HG03045 (cell line): ENCODE measurements at regions not wholly inside any gene's neighbourhood (a gene's known extent, or its start where the extent isn't known, plus 50 kb on each side); places are given as distances from the start of the nearest gene placed in this dataset.
"Not testable (repeated sequence)": the region's sequence is repeated elsewhere in the genome, so short reads cannot be mapped to it uniquely, and the experiment has no call there.

Experiments
- ATAC-seq: cut with Tn5 transposase; IDR thresholded peaks from one replicate; pipeline ENCODE4 v1.9.1; 2021; ENCODE audit warnings: mild to moderate bottlenecking, moderate library complexity; ENCODE audit not compliant: unreplicated experiment

- ATAC-seq, result no peak
These were observed 637.2 kb downstream of the TMTC2 start for GRCh38 chr12:83323866-83324265.

DNA sequence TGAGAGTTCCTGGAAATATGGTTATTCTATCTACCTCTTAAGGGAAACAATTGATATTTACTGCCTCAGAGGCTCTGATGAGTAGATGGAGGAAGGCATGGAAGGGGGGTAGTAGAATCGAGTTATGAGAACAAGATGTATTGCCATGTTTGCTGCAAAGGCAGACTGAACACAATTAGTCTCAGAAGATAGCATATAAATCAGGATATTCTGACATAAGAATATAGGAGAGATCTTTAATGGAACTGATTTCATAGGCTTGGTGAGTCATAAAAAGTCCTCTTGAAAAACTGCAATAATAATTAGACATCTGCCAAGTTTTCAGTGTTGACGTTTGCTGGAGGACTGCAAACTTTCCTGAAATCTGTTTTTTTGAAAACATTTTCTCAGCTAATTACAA, 636.1 kb downstream of the TMTC2 start:
- ATAC-seq, result no peak

DNA sequence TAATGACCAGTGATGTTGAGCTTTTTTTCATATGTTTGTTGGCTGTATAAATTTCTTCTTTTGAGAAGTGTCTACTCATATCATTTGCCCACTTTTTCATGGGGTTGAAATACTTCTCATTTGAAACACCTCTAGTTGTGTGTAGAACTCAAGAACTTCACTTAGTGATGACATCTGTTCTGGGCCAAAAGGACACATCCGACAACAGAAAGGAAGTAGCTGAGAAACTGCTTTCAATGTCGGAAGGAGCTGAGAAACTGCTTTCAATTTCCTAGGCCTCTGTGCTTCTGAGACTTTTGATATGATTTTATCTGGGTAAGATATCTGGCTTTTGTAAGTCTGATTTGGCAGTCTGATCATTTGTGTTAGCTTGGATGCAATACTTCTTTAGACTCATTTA, 635.3 kb downstream of the TMTC2 start:
- no peak for ATAC-seq

DNA sequence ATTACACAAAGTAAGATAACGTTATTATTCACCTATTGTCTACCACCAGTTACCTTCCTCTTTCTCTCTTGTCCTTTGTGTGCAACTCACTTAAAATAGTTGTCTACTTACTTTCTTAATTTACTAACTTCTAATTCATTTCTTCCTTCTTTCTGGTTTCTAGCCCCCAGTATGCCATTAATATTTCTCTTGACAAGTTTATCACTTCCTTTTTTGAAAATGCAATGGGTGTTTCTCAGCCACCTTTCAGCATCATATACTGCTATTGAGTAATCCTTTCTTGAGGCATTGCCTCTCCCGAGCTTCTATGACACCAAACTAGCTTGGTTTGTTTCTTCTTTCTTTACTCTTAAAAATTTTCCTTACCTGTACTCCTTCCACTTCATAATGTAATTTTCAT, 633.6 kb downstream of the TMTC2 start:
- no peak for ATAC-seq

DNA sequence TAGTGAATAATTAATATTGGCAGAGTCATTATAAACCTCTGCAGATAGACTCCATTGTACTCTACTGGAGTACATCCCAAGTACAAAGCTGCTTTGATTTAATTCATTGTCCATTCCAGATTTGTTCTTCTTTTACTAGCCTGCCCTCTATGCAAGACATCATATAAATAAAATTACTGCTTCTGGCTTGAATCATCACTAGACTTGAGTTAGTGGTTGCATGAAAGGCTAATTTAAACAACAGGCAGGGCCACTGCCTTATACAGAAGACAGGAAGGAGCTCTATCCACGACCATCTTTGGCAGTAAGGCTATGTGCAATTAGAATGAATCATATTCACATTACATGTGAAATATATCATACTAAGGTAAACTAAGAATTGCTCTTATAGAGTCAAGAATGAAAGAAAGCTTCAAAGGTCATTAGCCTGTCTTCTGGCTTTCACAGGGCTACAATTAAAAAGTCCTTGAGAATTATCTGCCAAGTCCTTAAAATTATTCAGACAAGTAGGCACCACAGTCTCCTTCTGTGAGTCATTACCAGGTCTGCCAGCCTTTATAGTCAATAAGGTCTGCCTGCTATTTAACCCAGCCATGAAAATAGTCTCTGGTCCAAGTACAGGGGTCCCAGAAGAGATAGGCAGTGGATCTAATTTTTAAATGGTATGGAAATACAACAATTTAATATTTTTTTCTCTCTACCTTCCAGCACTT, 631.8 kb downstream of the TMTC2 start:
- ATAC-seq, result no peak

GRCh38 chr12:83317595-83317994, 630.9 kb downstream of the TMTC2 start:
- ATAC-seq, result no peak

GRCh38 chr12:83313827-83314226, 627.1 kb downstream of the TMTC2 start:
- ATAC-seq, result no peak

DNA sequence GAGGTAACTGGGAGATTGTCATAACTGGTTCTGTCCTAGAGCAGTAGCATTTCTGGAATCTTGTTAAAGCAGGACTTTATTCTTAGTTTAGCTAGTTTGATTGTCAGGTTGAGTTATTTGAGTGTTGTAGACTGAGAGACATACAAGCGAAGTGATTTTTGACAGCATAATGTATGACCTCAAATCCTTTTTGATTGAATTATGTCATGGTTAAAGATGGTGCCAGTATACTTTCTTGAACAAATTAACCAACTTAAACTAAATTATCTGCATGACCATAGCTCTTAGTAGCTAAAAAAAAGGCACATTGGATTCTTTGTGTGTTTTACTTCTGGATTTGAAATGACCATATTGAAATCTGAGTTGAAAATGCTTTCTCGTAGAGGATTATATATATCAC, 626.6 kb downstream of the TMTC2 start:
- no peak for ATAC-seq

DNA sequence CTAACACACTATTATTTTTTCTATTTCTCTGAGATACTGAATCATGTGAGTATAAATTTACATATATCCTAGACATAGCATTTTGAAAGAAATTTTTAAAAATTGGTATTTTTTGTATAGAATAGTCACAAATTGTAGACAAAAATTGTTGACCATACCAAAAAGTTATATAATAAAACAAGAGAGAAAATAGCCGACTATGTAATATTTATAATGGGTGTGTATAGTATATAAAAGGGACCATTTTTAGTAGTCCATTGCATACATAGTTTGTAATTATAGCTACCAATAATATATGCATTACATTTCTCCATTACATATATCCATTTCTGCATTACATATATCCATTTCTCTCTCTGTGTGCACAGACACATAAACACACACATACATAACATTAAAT, 590.2 kb downstream of the TMTC2 start:
- no peak for ATAC-seq

DNA sequence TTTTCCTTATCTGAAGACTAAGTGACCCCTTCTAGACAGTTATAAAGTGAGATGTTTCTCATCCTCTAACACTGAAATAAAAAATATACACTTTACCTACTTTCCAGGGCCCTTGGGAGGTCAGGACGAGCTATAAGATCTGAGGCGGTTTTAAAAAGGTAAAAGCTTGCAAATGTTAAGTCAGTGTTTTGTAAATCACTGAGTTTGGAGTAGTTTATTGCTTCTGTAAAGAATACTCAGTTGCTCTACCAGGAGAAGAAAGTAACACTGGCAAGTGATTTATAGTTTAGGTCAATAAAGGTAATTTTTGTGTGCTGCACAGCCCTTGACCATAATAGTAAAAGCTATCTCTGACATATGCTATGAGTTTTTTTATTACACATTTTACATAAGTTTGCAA, 584.5 kb downstream of the TMTC2 start:
- ATAC-seq, result no peak

- ATAC-seq, result no peak
These were observed 579.1 kb downstream of the TMTC2 start for GRCh38 chr12:83265808-83266207.

- ATAC-seq, result no peak
These were observed 575.3 kb downstream of the TMTC2 start for GRCh38 chr12:83261998-83262397.

DNA sequence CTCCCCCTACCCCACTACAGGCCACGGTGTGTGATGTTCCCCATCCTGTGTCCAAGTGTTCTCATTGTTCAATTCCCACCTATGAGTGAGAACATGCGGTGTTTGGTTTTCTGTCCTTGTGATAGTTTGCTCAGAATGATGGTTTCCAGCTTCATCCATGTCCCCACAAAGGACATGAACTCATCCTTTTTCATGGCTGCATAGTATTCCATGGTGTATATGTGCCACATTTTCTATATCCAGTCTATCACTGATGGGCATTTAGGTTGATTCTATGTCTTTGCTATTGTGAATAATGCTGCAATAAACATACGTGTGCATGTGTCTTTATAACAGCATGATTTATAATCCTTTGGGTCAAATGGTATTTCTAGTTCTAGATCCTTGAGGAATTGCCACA, 573.4 kb downstream of the TMTC2 start:
- not testable (repeated sequence) for ATAC-seq

DNA sequence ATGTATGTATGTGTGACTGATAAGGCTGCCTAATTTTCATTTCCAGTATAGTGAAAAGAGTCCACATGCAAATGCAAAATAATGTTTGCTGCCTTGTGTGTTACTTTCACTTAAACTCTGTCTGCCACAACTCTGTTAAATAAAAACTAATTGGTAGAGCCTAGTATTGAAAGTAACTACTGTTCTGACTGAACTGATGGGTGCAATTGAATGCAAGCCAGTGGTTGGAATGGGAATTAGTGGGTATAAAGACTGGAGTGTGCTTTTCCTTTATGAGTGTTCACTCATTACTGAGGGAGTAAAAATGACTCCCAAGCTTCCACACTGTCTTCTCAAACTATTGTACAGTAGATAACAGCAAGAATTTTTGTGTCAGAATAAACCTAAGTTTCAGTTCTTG, 571.0 kb downstream of the TMTC2 start:
- ATAC-seq, result no peak

DNA sequence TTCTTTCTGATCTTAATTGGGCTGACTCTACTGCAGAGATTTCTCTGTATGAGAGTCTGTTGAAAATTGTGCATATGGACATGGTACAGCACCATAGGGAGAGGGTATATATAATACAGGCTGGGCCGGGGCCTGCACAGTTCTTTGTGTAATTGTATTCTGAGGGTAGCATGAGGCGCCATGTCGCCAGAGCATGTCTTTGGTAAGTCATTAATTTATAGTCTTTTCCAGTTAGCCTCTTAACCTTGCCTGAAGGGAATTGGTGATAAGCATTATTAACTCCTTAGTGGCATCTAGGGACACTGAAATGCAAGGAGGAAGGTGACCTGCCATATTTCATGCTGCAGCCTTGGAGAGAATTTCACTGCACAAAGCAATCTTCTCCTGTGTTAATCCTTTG, 569.9 kb downstream of the TMTC2 start:
- no peak for ATAC-seq

- ATAC-seq, result no peak
These were observed 564.2 kb downstream of the TMTC2 start for GRCh38 chr12:83250866-83251265.

GRCh38 chr12:83245156-83245555, 558.5 kb downstream of the TMTC2 start:
- no peak for ATAC-seq

DNA sequence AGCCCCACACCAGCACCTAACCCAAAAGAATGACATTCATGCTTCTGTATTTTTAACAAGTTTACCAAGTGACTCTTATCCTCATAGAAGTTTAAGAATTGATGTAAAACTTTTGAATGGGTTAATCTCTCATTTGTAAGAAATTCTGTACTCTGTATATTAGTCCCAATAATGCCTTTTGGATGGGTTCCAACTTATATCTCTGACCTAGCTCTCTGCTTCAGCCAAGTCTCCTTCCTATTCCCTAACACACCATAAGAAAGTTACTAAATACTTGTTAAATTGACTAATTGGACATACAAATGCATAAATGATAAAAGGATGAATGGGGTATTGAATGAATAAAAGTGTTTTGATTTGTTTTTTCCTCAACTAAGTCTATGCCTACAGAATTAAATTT, 557.3 kb downstream of the TMTC2 start:
- no peak for ATAC-seq

- ATAC-seq, result not testable (repeated sequence)
These were observed 547.3 kb downstream of the TMTC2 start for GRCh38 chr12:83233987-83234386.

DNA sequence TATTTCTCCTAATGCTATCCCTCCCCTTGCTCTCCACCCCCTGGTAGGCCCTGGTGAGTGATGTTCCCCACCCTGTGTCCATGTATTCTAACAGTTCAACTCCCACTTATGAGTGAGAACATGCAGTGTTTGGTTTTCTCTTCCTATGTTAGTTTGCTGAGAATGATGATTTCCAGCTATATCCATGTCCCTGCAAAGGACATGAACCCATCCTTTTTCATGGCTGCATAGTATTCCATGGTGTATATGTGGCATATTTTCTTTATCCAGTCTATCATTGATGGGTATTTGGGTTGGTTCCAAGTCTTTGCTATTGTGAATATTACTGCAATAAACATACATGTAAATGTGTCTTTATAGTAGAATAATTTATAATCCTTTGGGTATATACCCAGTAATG, 540.3 kb downstream of the TMTC2 start:
- ATAC-seq, result not testable (repeated sequence)

DNA sequence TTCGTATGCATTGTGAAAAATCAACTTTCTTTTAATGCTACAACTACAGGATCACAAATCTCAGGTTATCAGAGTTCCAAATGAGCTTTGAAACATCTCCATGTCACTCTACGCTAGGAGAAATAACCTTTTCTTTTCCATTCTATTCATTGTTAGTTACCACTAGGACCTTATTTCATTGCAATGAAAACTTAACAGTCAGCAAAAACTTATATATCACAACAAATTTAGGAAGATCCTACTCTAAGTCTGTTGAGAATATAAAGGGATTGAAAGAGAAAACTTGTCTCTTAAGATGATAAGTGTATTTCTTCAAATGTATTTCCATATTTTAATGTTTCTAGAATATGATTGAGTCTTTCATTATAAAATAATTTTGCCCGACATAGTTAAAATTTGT, 539.1 kb downstream of the TMTC2 start:
- ATAC-seq, result no peak

DNA sequence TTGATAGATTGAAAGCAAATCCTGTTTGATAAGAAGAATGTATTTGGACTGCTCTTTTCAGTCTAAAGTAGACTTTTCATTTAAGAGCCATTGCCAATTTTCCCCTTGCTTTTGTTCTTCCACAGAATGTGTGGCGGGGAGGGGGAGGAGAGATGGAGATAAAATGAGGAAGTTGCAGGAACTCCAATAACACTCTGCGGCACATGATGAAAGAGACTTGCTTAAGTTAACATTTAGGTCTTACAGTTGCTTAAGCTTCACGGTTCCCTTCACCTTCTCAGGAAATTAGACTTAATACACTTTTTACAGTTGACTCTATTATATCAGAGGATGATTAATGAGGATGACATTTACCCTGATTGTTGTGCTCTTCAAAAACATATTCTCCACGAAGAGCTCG, 537.3 kb downstream of the TMTC2 start:
- ATAC-seq, result no peak

- no peak for ATAC-seq
These were observed 534.1 kb downstream of the TMTC2 start for GRCh38 chr12:83220774-83221173.
